ENCODE measurements at regions not wholly inside any gene's neighbourhood (a gene's known extent, or its start where the extent isn't known, plus 50 kb on each side); places are given as distances from the start of the nearest gene placed in this dataset.

GRCh38 chr6:132084811-132085509 lies 133.8 kb upstream of the CCN2 start:
- no peaks in the 10 kb centered on the region for H3K27me3 ChIP-seq (ENCODE audit: control insufficient read depth, insufficient read depth, low read length)
- no peaks in the 10 kb centered on the region for H3K9me3 ChIP-seq (ENCODE audit: control insufficient read depth in 2 of 3, insufficient read depth in 1 of 3, low read length in 3 of 3)
- peak overlapping the region in 1 of 2 donors; percentile 75 for H3K27ac ChIP-seq (ENCODE audit: low read depth in 2 of 2, low read length in 2 of 2)
- peak in 2 of 5 donors; percentile 29 to 39 for DNase-seq
- H3K36me3 ChIP-seq (ENCODE audit: control insufficient read depth in 2 of 3, insufficient read depth in 3 of 3, low read length in 3 of 3): no peaks in the 10 kb centered on the region
- no peak overlapping the region for H3K4me3 ChIP-seq (ENCODE audit: low read length in 3 of 3)
- intact Hi-C loops (cut with DNase I): no loop called here
- FAIRE-seq: no peak
- H3K9ac ChIP-seq (ENCODE audit: low read length in 3 of 3): no peak overlapping the region
- no peak for TF ChIP-seq CTCF (IDR thresholded peaks at IDR 0.05; ENCODE audit: borderline replicate concordance, extremely low read depth, insufficient read depth)
- peaks cover 0 to 5% (median 0%) of the 10 kb centered on the region in 3 donors for H3K4me1 ChIP-seq (ENCODE audit: control insufficient read depth in 2 of 3, insufficient read depth in 2 of 3, low read depth in 1 of 3, low read length in 3 of 3)

DNA sequence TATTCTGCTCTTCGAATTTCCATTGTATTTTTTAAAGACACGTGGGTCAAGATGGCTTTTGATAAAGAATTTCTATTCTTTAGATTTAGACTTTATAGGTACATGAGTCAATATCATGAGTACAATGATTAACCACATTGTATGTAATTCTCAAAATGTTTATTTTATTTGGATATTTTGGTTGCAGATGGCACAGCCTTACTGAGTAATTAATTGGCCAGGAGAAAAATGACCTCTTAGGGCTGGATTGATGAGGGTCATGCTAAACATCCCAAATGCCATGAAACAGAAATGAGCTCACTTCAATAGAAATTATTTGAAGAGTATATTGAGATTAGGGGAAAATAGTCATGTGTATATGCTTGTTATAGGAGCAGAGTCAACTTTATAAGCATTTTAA lies 131.2 kb upstream of the CCN2 start:
- no peak for TF ChIP-seq CTCF (IDR thresholded peaks at IDR 0.05; ENCODE audit: borderline replicate concordance, extremely low read depth, insufficient read depth)
- DNase-seq: no peak
- Histone ChIP-seq H3K9ac (ENCODE audit: low read length in 3 of 3) (no peak overlapping the region), H3K9me3 (ENCODE audit: control insufficient read depth in 2 of 3, insufficient read depth in 1 of 3, low read length in 3 of 3) (no peaks in the 10 kb centered on the region), H3K4me3 (ENCODE audit: low read length in 3 of 3) (no peak overlapping the region), H3K36me3 (ENCODE audit: control insufficient read depth in 2 of 3, insufficient read depth in 3 of 3, low read length in 3 of 3) (no peaks in the 10 kb centered on the region), H3K27me3 (ENCODE audit: control insufficient read depth, insufficient read depth, low read length) (no peaks in the 10 kb centered on the region), H3K27ac (ENCODE audit: low read depth in 2 of 2, low read length in 2 of 2) (no peak overlapping the region), H3K4me1 (ENCODE audit: control insufficient read depth in 2 of 3, insufficient read depth in 2 of 3, low read depth in 1 of 3, low read length in 3 of 3) (peaks cover 0 to 5% (median 0%) of the 10 kb centered on the region in 3 donors)
- FAIRE-seq: no peak
- intact Hi-C loops (cut with DNase I): no loop called here

DNA sequence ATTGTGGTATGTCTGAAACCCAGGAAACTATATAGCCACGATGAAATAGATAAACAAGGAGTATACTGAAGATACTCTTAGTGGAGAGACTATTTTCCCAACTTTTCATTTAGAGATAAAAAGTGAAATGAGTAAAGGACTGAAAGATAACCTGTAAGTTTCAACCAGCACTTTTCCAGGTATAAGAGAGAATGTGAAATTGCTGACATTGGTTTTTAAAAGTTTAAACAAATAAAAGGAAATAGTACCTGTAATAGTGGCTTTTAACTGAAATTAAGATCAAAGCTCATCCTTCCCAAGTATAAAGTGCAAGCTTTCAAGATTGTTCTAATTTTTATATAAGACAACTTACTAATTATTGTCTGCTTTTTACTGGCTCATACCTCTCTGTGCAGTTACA lies 130.2 kb upstream of the CCN2 start:
- DNase-seq: no peak
- no peak for TF ChIP-seq CTCF (IDR thresholded peaks at IDR 0.05; ENCODE audit: borderline replicate concordance, extremely low read depth, insufficient read depth)

DNA sequence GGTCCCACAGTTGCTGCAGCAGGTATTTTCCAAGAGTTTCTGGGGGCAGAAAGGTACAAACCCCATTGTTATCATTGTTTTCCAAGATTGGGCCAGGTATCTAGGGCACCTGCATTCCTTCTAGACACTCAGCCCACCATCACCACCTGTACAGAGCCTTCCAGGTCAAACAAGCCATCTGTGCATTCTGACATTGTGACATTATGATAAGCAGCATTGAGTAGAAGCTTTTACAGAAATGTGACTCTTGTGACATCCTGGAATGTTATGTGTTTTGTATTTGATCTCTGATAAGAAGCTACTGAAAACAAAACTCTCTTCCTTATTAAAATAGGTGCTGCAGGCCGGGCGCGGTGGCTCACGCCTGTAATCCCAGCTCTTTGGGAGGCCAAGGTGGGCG lies 128.1 kb upstream of the CCN2 start:
- H3K4me1 ChIP-seq (ENCODE audit: control insufficient read depth in 2 of 3, insufficient read depth in 2 of 3, low read depth in 1 of 3, low read length in 3 of 3): no peaks in the 10 kb centered on the region
- no peak for FAIRE-seq
- H3K36me3 ChIP-seq (ENCODE audit: control insufficient read depth in 2 of 3, insufficient read depth in 3 of 3, low read length in 3 of 3): no peaks in the 10 kb centered on the region
- TF ChIP-seq CTCF (IDR thresholded peaks at IDR 0.05; ENCODE audit: borderline replicate concordance, extremely low read depth, insufficient read depth): no peak
- H3K27ac ChIP-seq (ENCODE audit: low read depth in 2 of 2, low read length in 2 of 2): no peak overlapping the region
- H3K9ac ChIP-seq (ENCODE audit: low read length in 3 of 3): no peak overlapping the region
- no peaks in the 10 kb centered on the region for H3K9me3 ChIP-seq (ENCODE audit: control insufficient read depth in 2 of 3, insufficient read depth in 1 of 3, low read length in 3 of 3)
- no peak overlapping the region for H3K4me3 ChIP-seq (ENCODE audit: low read length in 3 of 3)
- intact Hi-C loops (cut with DNase I): no loop called here
- no peak for DNase-seq
- no peaks in the 10 kb centered on the region for H3K27me3 ChIP-seq (ENCODE audit: control insufficient read depth, insufficient read depth, low read length)

More for the DNA sequence above, 130.2 kb upstream of the CCN2 start:
- Histone ChIP-seq H3K9me3 (ENCODE audit: control insufficient read depth in 2 of 3, insufficient read depth in 1 of 3, low read length in 3 of 3) (no peaks in the 10 kb centered on the region), H3K4me1 (ENCODE audit: control insufficient read depth in 2 of 3, insufficient read depth in 2 of 3, low read depth in 1 of 3, low read length in 3 of 3) (peaks cover 0 to 5% (median 0%) of the 10 kb centered on the region in 3 donors), H3K36me3 (ENCODE audit: control insufficient read depth in 2 of 3, insufficient read depth in 3 of 3, low read length in 3 of 3) (no peaks in the 10 kb centered on the region), H3K27me3 (ENCODE audit: control insufficient read depth, insufficient read depth, low read length) (no peaks in the 10 kb centered on the region), H3K9ac (ENCODE audit: low read length in 3 of 3) (no peak overlapping the region), H3K27ac (ENCODE audit: low read depth in 2 of 2, low read length in 2 of 2) (no peak overlapping the region), H3K4me3 (ENCODE audit: low read length in 3 of 3) (no peak overlapping the region)
- intact Hi-C loops (cut with DNase I): no loop called here
- FAIRE-seq: no peak

Data from kidney (tissue), 13 donors.